PFSK-1 (cell line): ENCODE measurements at regions not wholly inside any gene's neighbourhood (a gene's known extent, or its start where the extent isn't known, plus 50 kb on each side); places are given as distances from the start of the nearest gene placed in this dataset.

ENCODE experiments used
- POLR2AphosphoS5 ChIP-seq: IDR thresholded peaks from 2 replicates; pipeline ENCODE4 v1.6.1; 2012; ENCODE audit warnings: low read depth, mild to moderate bottlenecking, control low read depth, low read length, moderate library complexity
- REST ChIP-seq, 2 experiments: IDR thresholded peaks; 2 replicates each; pipeline versions ENCODE4 v1.6.1 to v1.8.0; 2011 to 2012; ENCODE audit warnings: low read depth in 2 of 2, low read length in 2 of 2, control low read depth in 1 of 2, inconsistent platforms in 1 of 2, mild to moderate bottlenecking in 1 of 2, moderate library complexity in 1 of 2; ENCODE audit not compliant: insufficient read depth in 1 of 2
- TAF1 ChIP-seq: IDR thresholded peaks from 2 replicates; pipeline ENCODE4 v1.6.1; 2012; ENCODE audit warnings: low read length, control low read depth, borderline replicate concordance; ENCODE audit not compliant: insufficient read depth

- TF ChIP-seq REST (IDR thresholded peaks at IDR 0.05; ENCODE audit: insufficient read depth in 1 of 2, low read depth in 2 of 2, low read length in 2 of 2) (no peak), POLR2AphosphoS5 (no peak), TAF1 (no peak)
These were observed 211.0 kb upstream of the NUDT4 start for GRCh38 chr12:93166541-93167307.
